Psoas muscle (tissue), 7 donors: ENCODE measurements at regions not wholly inside any gene's neighbourhood (a gene's known extent, or its start where the extent isn't known, plus 50 kb on each side); places are given as distances from the start of the nearest gene placed in this dataset.
"Not testable (repeated sequence)": the region's sequence is repeated elsewhere in the genome, so short reads cannot be mapped to it uniquely, and the experiment has no call there.

Experiments used
- ATAC-seq, 4 donors: fragments of 200-7000 bp; cut with Tn5 transposase; one replicate each; pipeline ENCODE4 v1.9.1; 2020; ENCODE audit warnings: moderate library complexity in 3 of 4, mild to moderate bottlenecking in 2 of 4
- DNase-seq, 2 donors: peaks; one replicate each; pipeline ENCODE4 v3.0.0-alpha.2; 2020
- H3K27ac ChIP-seq: fragments of 200-600 bp; one replicate; pipeline ENCODE4 v1.8.0; 2022
- H3K27me3 ChIP-seq, 3 donors: fragments of 200-600 bp in 1 of 3; one replicate each; pipeline versions ENCODE4 v1.6.1 to v1.8.0; 2013 to 2022; ENCODE audit warnings: low read length in 2 of 3, mild to moderate bottlenecking in 2 of 3, moderate library complexity in 1 of 3; ENCODE audit not compliant: insufficient read depth in 3 of 3
- H3K36me3 ChIP-seq, 2 donors: fragments of 200-600 bp in 1 of 2; one replicate each; pipeline versions ENCODE4 v1.6.1 to v1.8.0; 2013 to 2022; ENCODE audit warnings: low read depth in 1 of 2, mild to moderate bottlenecking in 1 of 2, moderate library complexity in 1 of 2; ENCODE audit not compliant: insufficient read depth in 1 of 2
- H3K4me1 ChIP-seq: fragments of 200-600 bp; one replicate; pipeline ENCODE4 v1.8.0; 2022
- H3K4me3 ChIP-seq: fragments of 200-600 bp; one replicate; pipeline ENCODE4 v1.8.0; 2022; ENCODE audit warnings: mild to moderate bottlenecking
- H3K9me3 ChIP-seq: fragments of 200-600 bp; one replicate; pipeline ENCODE4 v1.8.0; 2022
- WGBS, 3 donors: extraction: QIAGEN DNeasy Blood & Tissue Kit; methylation state at CpG; one replicate each; pipeline versions ENCODE4 v1.1.6 to v1.1.7; 2013; 5-methylcytosine and 5-hydroxymethylcytosine counted together
- intact Hi-C, 2 donors: fragments of 100-400 bp; cut with DNase I; formaldehyde crosslinking; loops; one replicate each; pipeline versions ENCODE4 v1.11.0 to v1.14.2; 2022
- TF ChIP-seq, protein P1 (sequence below): fragments of 200-600 bp; IDR thresholded peaks from one replicate; pipeline ENCODE4 v1.8.0; 2022; ENCODE audit warnings: antibody characterized with exemption
- donor health status: healthy with polysubstance abuse.
- donor health status: DM: no; HTN: no; CAD: no; lungs with moderate emphysema.
- donor health status: Bipolar disorder and iron deficiency.
- donor health status: healthy.
- donor health status: DM: yes; HTN: yes; CAD: no.
- donor health status: DM: no; HTN: no; CAD: no.
- donor health status: DM: yes; HTN: yes; CAD: no.

DNA sequence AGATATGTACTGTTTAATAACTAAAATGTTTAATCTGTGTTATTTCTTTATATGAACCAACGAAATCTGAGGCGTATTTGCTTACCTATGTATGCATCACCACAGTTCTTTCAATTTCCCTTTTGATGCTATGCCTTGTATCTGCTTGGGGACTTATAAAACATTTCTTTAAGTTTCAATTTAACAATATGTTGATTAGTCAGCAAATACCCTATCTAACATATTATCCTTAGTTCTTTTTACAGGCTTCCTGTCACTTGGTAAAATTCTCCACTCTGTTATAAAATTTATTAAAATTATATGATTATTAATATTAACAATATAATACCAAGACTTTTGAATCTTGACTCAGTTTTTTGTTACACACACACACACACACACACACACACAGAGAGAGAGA is 174.3 kb downstream of the CPS1 start:
- TF ChIP-seq, protein P1, sequence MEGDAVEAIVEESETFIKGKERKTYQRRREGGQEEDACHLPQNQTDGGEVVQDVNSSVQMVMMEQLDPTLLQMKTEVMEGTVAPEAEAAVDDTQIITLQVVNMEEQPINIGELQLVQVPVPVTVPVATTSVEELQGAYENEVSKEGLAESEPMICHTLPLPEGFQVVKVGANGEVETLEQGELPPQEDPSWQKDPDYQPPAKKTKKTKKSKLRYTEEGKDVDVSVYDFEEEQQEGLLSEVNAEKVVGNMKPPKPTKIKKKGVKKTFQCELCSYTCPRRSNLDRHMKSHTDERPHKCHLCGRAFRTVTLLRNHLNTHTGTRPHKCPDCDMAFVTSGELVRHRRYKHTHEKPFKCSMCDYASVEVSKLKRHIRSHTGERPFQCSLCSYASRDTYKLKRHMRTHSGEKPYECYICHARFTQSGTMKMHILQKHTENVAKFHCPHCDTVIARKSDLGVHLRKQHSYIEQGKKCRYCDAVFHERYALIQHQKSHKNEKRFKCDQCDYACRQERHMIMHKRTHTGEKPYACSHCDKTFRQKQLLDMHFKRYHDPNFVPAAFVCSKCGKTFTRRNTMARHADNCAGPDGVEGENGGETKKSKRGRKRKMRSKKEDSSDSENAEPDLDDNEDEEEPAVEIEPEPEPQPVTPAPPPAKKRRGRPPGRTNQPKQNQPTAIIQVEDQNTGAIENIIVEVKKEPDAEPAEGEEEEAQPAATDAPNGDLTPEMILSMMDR = no peak
- ATAC-seq (no peak), DNase-seq (no peak)
- H3K27ac ChIP-seq = no peak overlapping the region
- H3K9me3 ChIP-seq = no peaks in the 10 kb centered on the region
- H3K27me3 ChIP-seq = no peaks in the 10 kb centered on the region
- intact Hi-C loops = no loop called here
- no peaks in the 10 kb centered on the region for H3K4me1 ChIP-seq
- H3K4me3 ChIP-seq = no peak overlapping the region
- WGBS, 3 donors = 90 to 93% (median 92%) methylated on average over 2 of the region's 2 CpGs
- H3K36me3 ChIP-seq = no peaks in the 10 kb centered on the region

DNA sequence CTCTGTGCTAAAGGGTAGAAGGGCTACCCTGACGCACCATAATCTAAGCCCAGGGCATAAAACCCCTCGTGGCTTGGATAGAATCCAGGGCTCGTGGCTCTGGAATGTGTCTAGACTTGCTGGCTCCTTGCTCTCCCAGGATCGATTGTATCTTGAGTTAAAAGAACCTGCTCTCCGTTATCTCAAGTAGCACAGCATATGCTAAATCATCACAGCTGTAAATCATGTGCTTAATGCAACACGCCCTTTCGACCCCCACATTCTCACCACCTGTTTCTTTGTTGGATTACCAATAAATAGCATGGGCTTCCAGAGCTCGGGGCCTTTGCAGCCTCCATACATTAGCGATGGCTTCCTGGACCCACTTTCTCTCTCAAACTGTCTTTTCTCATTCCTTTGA is 190.4 kb downstream of the CPS1 start:
- H3K4me1 ChIP-seq, H3K27ac ChIP-seq, intact Hi-C loops, H3K4me3 ChIP-seq, ATAC-seq, H3K27me3 ChIP-seq, H3K36me3 ChIP-seq, DNase-seq, H3K9me3 ChIP-seq: not testable (repeated sequence)
- WGBS, 3 donors = 13 to 25% (median 19%) methylated on average over 9 of the region's 9 CpGs

DNA sequence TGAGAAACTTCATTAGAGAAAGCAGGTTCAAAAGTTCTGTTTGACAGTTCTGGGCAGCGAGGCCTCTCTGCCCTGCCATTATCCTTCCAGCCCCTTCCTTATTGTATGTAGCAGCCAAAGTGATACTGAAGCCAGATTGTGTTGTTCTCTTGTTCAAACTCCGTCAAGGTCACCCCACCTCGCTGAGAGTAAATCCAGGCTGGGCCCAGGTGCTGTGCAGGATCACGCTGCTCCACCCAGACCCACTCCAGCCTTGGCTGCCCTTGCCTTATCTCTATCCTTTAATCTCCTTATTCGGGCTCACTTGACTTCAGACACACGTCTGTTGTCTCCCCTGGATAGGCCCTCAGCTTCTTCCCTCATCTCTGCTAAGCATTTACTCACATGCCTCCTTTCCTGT is 196.1 kb downstream of the CPS1 start:
- WGBS, 3 donors = 70 to 80% (median 78%) methylated on average over 6 of the region's 6 CpGs
- DNase-seq (no peak), ATAC-seq (no peak)
- Histone ChIP-seq H3K4me1 (no peaks in the 10 kb centered on the region), H3K27me3 (no peaks in the 10 kb centered on the region), H3K9me3 (no peaks in the 10 kb centered on the region), H3K36me3 (no peaks in the 10 kb centered on the region), H3K4me3 (no peak overlapping the region), H3K27ac (no peak overlapping the region)
- intact Hi-C loops = no loop called here
- TF ChIP-seq, protein P1 = no peak

DNA sequence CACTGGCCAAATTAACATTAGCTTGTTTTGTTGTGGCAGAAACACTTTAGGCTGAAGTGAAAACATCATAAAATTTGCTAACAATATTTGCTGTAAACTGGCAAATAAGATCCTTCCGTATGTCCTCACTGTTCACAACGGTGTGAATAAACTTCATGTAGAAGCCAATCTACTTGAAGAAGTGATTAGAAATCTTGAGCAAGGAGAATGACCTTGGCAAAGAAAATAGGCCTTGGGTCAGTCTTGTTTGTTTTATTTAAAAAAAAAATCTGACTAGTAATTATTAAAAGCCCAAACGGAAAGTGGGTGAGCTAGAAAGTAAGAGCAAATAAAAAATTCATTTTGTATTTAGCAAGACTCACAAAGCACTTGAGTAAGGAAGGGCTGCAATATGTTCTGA is 197.0 kb downstream of the CPS1 start:
- 82 to 91% (median 87%) methylated on average over 3 of the region's 3 CpGs for WGBS, 3 donors
- intact Hi-C loops = no loop called here
- ATAC-seq = no peak
- Histone ChIP-seq H3K36me3 (no peaks in the 10 kb centered on the region), H3K4me3 (no peak overlapping the region), H3K9me3 (no peaks in the 10 kb centered on the region), H3K27me3 (no peaks in the 10 kb centered on the region), H3K27ac (no peak overlapping the region), H3K4me1 (no peaks in the 10 kb centered on the region)
- DNase-seq = no peak
- TF ChIP-seq, protein P1 = no peak

DNA sequence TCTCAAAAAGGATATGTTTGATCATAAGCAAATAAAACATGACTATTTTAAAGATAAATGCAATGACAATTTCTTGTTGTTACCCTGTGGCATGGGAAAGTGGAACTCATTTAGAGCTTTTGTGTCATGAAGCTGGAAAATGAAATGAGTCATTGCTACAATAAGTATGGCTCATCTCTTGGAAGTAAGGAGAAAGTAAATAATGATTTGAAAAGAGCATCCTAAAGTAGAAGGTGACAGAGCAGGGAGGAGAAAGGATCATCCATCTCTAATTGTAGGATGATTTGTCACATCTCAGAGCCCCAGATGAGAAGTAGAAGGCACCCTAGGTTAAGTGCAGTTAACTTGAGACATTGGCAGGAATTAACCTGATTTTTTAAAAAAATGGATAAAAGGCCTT is 200.5 kb downstream of the CPS1 start:
- H3K27me3 ChIP-seq = no peaks in the 10 kb centered on the region
- H3K27ac ChIP-seq = no peak overlapping the region
- DNase-seq (no peak), ATAC-seq (no peak)
- H3K4me1 ChIP-seq = no peaks in the 10 kb centered on the region
- no peaks in the 10 kb centered on the region for H3K36me3 ChIP-seq
- intact Hi-C loops = no loop called here
- H3K4me3 ChIP-seq = no peak overlapping the region
- no peaks in the 10 kb centered on the region for H3K9me3 ChIP-seq
- TF ChIP-seq, protein P1 = no peak
